AG09309 (cell line): ENCODE measurements at regions not wholly inside any gene's neighbourhood (a gene's known extent, or its start where the extent isn't known, plus 50 kb on each side); places are given as distances from the start of the nearest gene placed in this dataset.

Experiments
- DNase-seq: peaks from one replicate; pipeline ENCODE4 v3.0.0-alpha.2; 2010; ENCODE audit warnings: low read depth
- H3K4me3 ChIP-seq: 2 replicates; pipeline ENCODE4 v1.5.1; 2011; ENCODE audit warnings: mild to moderate bottlenecking, low read depth, low read length, moderate library complexity; ENCODE audit not compliant: control insufficient read depth
- CTCF ChIP-seq: IDR thresholded peaks from 2 replicates; pipeline ENCODE4 v1.5.1; 2011; ENCODE audit warnings: mild to moderate bottlenecking, low read depth, low read length, inconsistent platforms; ENCODE audit not compliant: insufficient read depth, control insufficient read depth; ENCODE audit errors: missing control alignments

- no peak overlapping the region for H3K4me3 ChIP-seq
- no peak for DNase-seq
- no peak for TF ChIP-seq CTCF
These were observed 65.8 kb downstream of the PRL start for GRCh38 chr6:22231050-22231449.

DNA sequence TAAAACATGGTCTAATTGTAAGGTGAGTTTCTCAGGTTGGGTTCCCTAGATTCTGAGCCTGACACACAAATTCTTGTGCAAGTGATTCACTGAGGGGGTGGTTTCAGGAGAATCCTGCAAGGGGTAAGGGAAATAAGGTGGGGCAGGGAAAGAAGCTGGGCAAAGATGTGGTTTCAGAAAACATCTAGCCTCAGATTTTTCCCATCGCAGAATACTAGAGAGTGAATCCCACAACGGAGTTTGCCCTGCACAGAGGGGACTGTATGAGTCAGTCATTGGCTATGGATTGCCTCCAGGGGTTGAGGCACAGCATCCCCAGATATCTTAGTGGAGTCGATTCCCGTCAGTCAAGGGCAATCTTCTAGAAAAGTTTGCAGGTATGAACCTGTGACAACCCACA, 65.2 kb downstream of the PRL start:
- DNase-seq, result no peak
- no peak overlapping the region for H3K4me3 ChIP-seq
- no peak for TF ChIP-seq CTCF

DNA sequence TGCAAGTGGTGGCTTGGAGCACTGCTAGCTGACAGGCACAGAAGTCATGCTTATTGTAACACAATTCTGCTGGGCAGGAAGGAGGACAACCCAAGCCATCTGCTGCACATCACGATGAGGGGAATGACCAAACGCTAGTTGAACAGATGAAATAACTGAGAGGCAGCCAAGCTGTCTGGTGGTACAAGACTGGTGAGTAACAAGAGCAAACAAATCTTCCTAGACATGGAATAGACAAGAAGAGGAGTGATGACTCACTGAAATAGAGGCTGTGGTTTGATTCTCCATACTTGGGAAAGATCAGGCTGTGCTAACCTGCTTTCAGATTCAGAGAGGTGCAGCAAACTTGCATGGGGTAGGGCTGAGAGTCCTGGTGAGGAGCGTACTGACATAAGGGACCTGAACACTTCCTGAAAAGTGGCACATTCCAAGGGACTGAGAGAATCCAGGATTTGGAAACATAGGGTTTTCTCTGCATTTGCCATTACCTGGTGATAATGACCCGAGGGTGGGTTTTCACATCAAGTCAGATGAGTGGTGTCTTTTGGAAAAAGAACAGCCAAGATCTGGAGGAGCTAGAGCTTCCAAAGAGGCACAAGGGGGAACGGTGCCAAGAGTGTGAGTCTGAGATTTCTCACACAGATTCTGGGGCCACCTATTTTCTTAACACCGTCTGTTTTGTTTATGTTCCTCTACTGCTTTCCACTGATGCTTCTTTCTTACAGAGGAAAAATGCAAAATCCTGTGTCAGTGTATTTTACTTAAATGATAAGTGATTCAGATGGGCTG, 60.0 kb downstream of the PRL start:
- DNase-seq, result peak; percentile 96
- no peak for TF ChIP-seq CTCF
- H3K4me3 ChIP-seq, result no peak overlapping the region
